ENCODE measurements at regions not wholly inside any gene's neighbourhood (a gene's known extent, or its start where the extent isn't known, plus 50 kb on each side); places are given as distances from the start of the nearest gene placed in this dataset.

DNA sequence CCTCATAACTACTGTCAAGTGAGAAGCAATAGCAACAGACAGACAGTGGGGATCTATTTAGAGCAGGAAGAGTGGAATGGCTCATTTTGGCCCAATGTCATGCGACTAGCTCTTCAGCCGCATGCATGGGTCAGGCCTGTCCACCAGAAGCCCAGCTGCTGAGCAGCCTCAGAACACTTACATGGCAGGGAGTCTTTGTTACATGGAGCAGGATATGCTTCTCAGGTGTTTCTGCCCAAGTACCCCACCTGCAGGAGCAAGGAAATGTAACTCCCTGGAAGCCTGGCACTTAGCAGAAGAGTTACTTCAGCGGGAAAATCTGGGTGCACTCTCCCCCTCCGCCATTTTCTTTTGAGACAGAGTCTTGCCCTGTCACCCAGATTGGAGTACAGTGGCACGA, 73.5 kb upstream of the ARHGAP5 start:
- Histone ChIP-seq H3K27me3 (ENCODE audit: insufficient read depth, low read length, poor library complexity, severe bottlenecking) (no peaks in the 10 kb centered on the region), H3K9ac (ENCODE audit: low read depth, low read length, poor library complexity, severe bottlenecking) (no peak overlapping the region), H3K4me2 (ENCODE audit: low read depth, low read length, poor library complexity, severe bottlenecking) (no peak overlapping the region), H3K4me3 (ENCODE audit: low read length, poor library complexity, severe bottlenecking) (no peak overlapping the region), H3K9me2 (replicated peaks; ENCODE audit: low read depth, low read length) (no peaks in the 10 kb centered on the region), H4K20me1 (ENCODE audit: insufficient read depth, low read length, poor library complexity, severe bottlenecking) (no peaks in the 10 kb centered on the region), H3K36me3 (ENCODE audit: insufficient read depth, low read length) (no peaks in the 10 kb centered on the region), H2AFZ (ENCODE audit: low read length) (no peak overlapping the region), H3K79me2 (ENCODE audit: insufficient read depth, low read length) (no peaks in the 10 kb centered on the region), H3K4me1 (ENCODE audit: insufficient read depth, low read length, poor library complexity, severe bottlenecking) (no peaks in the 10 kb centered on the region), H3F3A (ENCODE audit: low read depth) (no peaks in the 10 kb centered on the region), H3K9me3 (ENCODE audit: insufficient read depth, low read depth, low read length) (no peaks in the 10 kb centered on the region)
- no peak for TF ChIP-seq EZH2phosphoT487 (IDR thresholded peaks at IDR 0.05; ENCODE audit: borderline replicate concordance)

DNA sequence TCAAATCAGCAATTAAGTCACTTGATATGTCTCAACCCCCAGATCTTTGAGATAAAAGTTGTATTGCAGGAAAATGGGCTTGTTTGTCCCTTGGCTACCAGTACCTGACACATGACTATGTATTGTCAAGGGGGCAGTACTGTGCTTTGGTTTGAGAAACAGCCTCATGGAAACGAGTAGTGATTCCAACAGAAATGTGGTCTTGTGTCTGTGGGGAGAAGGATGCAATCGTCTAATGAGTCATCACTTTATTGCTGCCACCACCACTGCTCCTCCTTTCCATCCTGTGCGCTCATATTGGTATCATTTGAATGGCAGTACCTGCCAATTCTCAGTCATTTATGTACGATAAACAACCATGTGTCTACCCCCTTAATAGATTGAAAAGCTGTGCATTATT, 72.8 kb upstream of the ARHGAP5 start:
- Histone ChIP-seq H3K79me2 (ENCODE audit: insufficient read depth, low read length) (no peaks in the 10 kb centered on the region), H3K9me3 (ENCODE audit: insufficient read depth, low read depth, low read length) (no peaks in the 10 kb centered on the region), H3K27me3 (ENCODE audit: insufficient read depth, low read length, poor library complexity, severe bottlenecking) (no peaks in the 10 kb centered on the region), H3F3A (ENCODE audit: low read depth) (no peaks in the 10 kb centered on the region), H4K20me1 (ENCODE audit: insufficient read depth, low read length, poor library complexity, severe bottlenecking) (no peaks in the 10 kb centered on the region), H3K4me3 (ENCODE audit: low read length, poor library complexity, severe bottlenecking) (no peak overlapping the region), H3K4me1 (ENCODE audit: insufficient read depth, low read length, poor library complexity, severe bottlenecking) (no peaks in the 10 kb centered on the region), H2AFZ (ENCODE audit: low read length) (no peak overlapping the region), H3K4me2 (ENCODE audit: low read depth, low read length, poor library complexity, severe bottlenecking) (no peak overlapping the region), H3K9ac (ENCODE audit: low read depth, low read length, poor library complexity, severe bottlenecking) (no peak overlapping the region), H3K36me3 (ENCODE audit: insufficient read depth, low read length) (no peaks in the 10 kb centered on the region), H3K9me2 (replicated peaks; ENCODE audit: low read depth, low read length) (no peaks in the 10 kb centered on the region)
- no peak for TF ChIP-seq CTCF (conservative IDR thresholded peaks at IDR 0.05; ENCODE audit: low read length)

GRCh38 chr14:32005628-32006027, 71.5 kb upstream of the ARHGAP5 start:
- Histone ChIP-seq H3K9me2 (replicated peaks; ENCODE audit: low read depth, low read length) (no peaks in the 10 kb centered on the region), H3K4me2 (ENCODE audit: low read depth, low read length, poor library complexity, severe bottlenecking) (no peak overlapping the region), H3K79me2 (ENCODE audit: insufficient read depth, low read length) (no peaks in the 10 kb centered on the region), H4K20me1 (ENCODE audit: insufficient read depth, low read length, poor library complexity, severe bottlenecking) (no peaks in the 10 kb centered on the region), H3K27me3 (ENCODE audit: insufficient read depth, low read length, poor library complexity, severe bottlenecking) (no peaks in the 10 kb centered on the region), H3K36me3 (ENCODE audit: insufficient read depth, low read length) (no peaks in the 10 kb centered on the region), H3K9ac (ENCODE audit: low read depth, low read length, poor library complexity, severe bottlenecking) (no peak overlapping the region), H3K9me3 (ENCODE audit: insufficient read depth, low read depth, low read length) (no peaks in the 10 kb centered on the region), H3K4me3 (ENCODE audit: low read length, poor library complexity, severe bottlenecking) (no peak overlapping the region), H2AFZ (ENCODE audit: low read length) (no peak overlapping the region), H3F3A (ENCODE audit: low read depth) (no peaks in the 10 kb centered on the region), H3K4me1 (ENCODE audit: insufficient read depth, low read length, poor library complexity, severe bottlenecking) (no peaks in the 10 kb centered on the region)
- no peak for TF ChIP-seq EZH2phosphoT487 (IDR thresholded peaks at IDR 0.05; ENCODE audit: borderline replicate concordance)
- TF ChIP-seq CTCF (conservative IDR thresholded peaks at IDR 0.05; ENCODE audit: low read length): no peak

- no peaks in the 10 kb centered on the region for H3K79me2 ChIP-seq (ENCODE audit: insufficient read depth, low read length)
- H3K4me2 ChIP-seq (ENCODE audit: low read depth, low read length, poor library complexity, severe bottlenecking): no peak overlapping the region
- H2AFZ ChIP-seq (ENCODE audit: low read length): no peak overlapping the region
- no peak overlapping the region for H3K4me3 ChIP-seq (ENCODE audit: low read length, poor library complexity, severe bottlenecking)
- H3K9ac ChIP-seq (ENCODE audit: low read depth, low read length, poor library complexity, severe bottlenecking): no peak overlapping the region
- TF ChIP-seq CTCF (conservative IDR thresholded peaks at IDR 0.05; ENCODE audit: low read length) (no peak), EZH2phosphoT487 (IDR thresholded peaks at IDR 0.05; ENCODE audit: borderline replicate concordance) (no peak)
- no peaks in the 10 kb centered on the region for H4K20me1 ChIP-seq (ENCODE audit: insufficient read depth, low read length, poor library complexity, severe bottlenecking)
- no peaks in the 10 kb centered on the region for H3K9me2 ChIP-seq (replicated peaks; ENCODE audit: low read depth, low read length)
- H3F3A ChIP-seq (ENCODE audit: low read depth): no peaks in the 10 kb centered on the region
- no peaks in the 10 kb centered on the region for H3K4me1 ChIP-seq (ENCODE audit: insufficient read depth, low read length, poor library complexity, severe bottlenecking)
- no peaks in the 10 kb centered on the region for H3K36me3 ChIP-seq (ENCODE audit: insufficient read depth, low read length)
- no peaks in the 10 kb centered on the region for H3K9me3 ChIP-seq (ENCODE audit: insufficient read depth, low read depth, low read length)
- no peaks in the 10 kb centered on the region for H3K27me3 ChIP-seq (ENCODE audit: insufficient read depth, low read length, poor library complexity, severe bottlenecking)
Observed at GRCh38 chr14:32006263-32007110, 70.6 kb upstream of the ARHGAP5 start.
